ENCODE measurements at regions not wholly inside any gene's neighbourhood (a gene's known extent, or its start where the extent isn't known, plus 50 kb on each side); places are given as distances from the start of the nearest gene placed in this dataset.

DNA sequence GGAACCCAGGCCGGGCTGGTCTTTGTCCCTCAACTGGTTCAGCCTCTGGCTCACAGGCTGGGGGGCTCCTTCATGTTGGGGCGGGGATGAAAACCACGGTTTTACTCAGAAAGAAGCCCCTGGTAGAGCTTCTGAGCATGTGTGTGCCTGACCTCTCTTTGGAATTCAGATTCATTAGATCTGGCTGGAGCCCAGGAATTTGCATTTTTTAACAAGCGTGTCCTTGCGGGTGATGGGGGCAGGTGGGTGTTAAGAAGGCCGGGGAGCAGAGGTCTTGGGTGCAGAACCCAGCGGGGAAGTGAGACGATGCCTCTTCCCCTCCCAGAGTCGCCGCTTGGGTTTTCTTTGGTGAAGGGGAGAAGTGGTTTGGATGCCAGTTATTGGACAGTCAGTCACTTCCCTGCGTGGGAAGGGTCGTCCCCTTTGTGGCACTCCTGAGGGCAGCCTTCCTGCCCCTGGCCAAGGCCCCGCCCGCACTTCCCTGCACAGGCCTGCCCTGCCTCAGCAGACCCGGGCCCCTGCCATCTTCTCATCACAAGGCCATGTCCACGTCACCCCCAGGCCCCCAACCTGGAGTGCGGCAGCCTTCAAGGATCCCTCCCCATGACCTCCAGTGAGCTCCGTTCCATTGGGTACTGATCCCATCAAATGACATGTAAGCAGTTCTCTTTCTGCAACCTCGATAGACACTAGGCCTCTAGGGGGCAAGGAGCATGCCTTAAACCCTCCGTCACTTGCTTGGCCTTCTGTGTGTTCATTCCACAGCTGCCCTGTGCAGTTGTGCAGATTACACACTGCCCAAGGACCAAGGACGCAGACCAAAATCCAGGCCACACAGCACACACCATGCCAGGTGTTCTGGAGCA lies 177.7 kb upstream of the CIBAR2 start (continued):
- TF ChIP-seq, protein P1, sequence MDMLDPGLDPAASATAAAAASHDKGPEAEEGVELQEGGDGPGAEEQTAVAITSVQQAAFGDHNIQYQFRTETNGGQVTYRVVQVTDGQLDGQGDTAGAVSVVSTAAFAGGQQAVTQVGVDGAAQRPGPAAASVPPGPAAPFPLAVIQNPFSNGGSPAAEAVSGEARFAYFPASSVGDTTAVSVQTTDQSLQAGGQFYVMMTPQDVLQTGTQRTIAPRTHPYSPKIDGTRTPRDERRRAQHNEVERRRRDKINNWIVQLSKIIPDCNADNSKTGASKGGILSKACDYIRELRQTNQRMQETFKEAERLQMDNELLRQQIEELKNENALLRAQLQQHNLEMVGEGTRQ (IDR thresholded peaks at IDR 0.05; ENCODE audit: borderline replicate concordance, low read depth, low read length) = no peak

DNA sequence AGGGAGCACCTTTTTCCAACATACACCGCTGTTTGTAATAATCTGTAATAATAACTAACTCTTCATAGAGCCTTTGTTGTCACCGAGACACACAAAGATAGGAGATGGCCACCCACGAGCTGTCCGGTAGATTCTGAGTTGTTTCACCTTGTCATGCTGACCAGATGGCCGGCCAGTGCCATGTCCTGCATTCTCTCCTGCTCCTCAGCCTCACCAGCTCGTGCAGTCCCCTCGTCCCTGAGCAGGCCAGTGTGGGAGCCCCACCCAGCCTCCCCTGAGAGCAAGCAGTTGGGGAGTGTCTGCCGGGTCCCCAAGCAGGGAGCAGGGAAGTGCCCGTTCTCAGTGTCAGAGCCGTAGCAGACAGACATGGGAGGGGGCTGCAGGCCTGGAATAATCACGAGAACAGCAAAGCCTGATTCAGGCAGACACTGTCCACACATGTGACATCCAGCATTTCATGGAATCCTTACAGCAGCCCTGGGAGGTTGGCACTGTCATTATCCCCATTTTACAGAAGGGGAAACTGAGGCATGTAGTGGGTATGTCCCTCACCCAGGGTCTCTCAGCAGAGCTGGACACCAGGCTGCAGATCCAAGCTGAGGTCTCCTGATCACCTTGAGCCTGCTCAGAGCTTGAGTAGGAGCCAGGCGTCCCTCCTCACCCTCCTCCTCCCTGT lies 178.5 kb upstream of the CIBAR2 start:
- peaks cover 14% of the 10 kb centered on the region; the same call in 1 of the 2 replicates for H4K20me1 ChIP-seq (ENCODE audit: insufficient read depth)
- H3K27me3 ChIP-seq (ENCODE audit: insufficient read depth) = no peaks in the 10 kb centered on the region
- peaks cover 6% of the 10 kb centered on the region for H3F3A ChIP-seq (replicated peaks; ENCODE audit: insufficient read depth)
- no peaks in the 10 kb centered on the region for H3K9me2 ChIP-seq
- H3K4me2 ChIP-seq = no peak overlapping the region
- H3K9me3 ChIP-seq = no peaks in the 10 kb centered on the region
- TF ChIP-seq SIN3A (IDR thresholded peaks at IDR 0.05; ENCODE audit: borderline replicate concordance, low read depth, low read length) (no peak), TAF1 (IDR thresholded peaks at IDR 0.05; ENCODE audit: borderline replicate concordance, low read depth, low read length) (no peak), USF1 (IDR thresholded peaks at IDR 0.05; ENCODE audit: borderline replicate concordance, low read depth) (no peak), REST (IDR thresholded peaks at IDR 0.05; ENCODE audit: low read depth, low read length) (no peak), FOXJ3 (CRISPR knock-in tag; IDR thresholded peaks at IDR 0.05) (no peak), MXI1 (IDR thresholded peaks at IDR 0.05; ENCODE audit: low read depth, low read length) (no peak), MEF2A (IDR thresholded peaks at IDR 0.05; ENCODE audit: borderline replicate concordance, low read depth) (no peak), RXRA (IDR thresholded peaks at IDR 0.05; ENCODE audit: borderline replicate concordance, low read depth) (no peak)
- TF ChIP-seq, protein P2, sequence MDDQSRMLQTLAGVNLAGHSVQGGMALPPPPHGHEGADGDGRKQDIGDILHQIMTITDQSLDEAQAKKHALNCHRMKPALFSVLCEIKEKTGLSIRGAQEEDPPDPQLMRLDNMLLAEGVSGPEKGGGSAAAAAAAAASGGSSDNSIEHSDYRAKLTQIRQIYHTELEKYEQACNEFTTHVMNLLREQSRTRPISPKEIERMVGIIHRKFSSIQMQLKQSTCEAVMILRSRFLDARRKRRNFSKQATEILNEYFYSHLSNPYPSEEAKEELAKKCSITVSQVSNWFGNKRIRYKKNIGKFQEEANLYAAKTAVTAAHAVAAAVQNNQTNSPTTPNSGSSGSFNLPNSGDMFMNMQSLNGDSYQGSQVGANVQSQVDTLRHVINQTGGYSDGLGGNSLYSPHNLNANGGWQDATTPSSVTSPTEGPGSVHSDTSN (IDR thresholded peaks at IDR 0.05) = no peak
- H3K4me3 ChIP-seq (ENCODE audit: low read depth in 2 of 2, low read length in 1 of 2) = no peak overlapping the region
- peak overlapping the region in 1 of 2 experiments; percentile 18; a peak in 1 of 4 replicates for H3K27ac ChIP-seq (ENCODE audit: low read depth in 2 of 2, low read length in 1 of 2)
- H2AFZ ChIP-seq (ENCODE audit: low read depth) = no peak overlapping the region
- DNase-seq = no peak
- H3K4me1 ChIP-seq (ENCODE audit: control insufficient read depth in 1 of 2, insufficient read depth in 2 of 2, low read depth in 1 of 2, low read length in 1 of 2) = peaks cover 10 to 61% of the 10 kb centered on the region in 2 experiments; a peak in 3 of 4 replicates
- H3K79me2 ChIP-seq (ENCODE audit: insufficient read depth) = no peaks in the 10 kb centered on the region
- ChIA-PET POLR2A (no interaction called here), CTCF (interaction anchor here (0.6 to 7.3 kb wide), 3 partner anchors 13 to 81 kb away, joined by 3 to 67 read pairs (median 3); no protein-coding TSS in a partner anchor)
- H3K9ac ChIP-seq = no peak overlapping the region
- 83% methylated on average over 8 of the region's 12 CpGs for WGBS (ENCODE audit: low lambda C conversion rate)
- H3K36me3 ChIP-seq (replicated peaks in 1 of 2; ENCODE audit: control insufficient read depth in 1 of 2, insufficient read depth in 2 of 2, low read length in 1 of 2) = no peaks in the 10 kb centered on the region
